DOHH2 (cell line): ENCODE measurements at regions not wholly inside any gene's neighbourhood (a gene's known extent, or its start where the extent isn't known, plus 50 kb on each side); places are given as distances from the start of the nearest gene placed in this dataset.

Experiments used
- H3F3A ChIP-seq: fragments of 200-600 bp; sonication (generic), shearing (Covaris generic); 2 replicates; pipeline ENCODE4 v1.6.0; 2016; ENCODE audit warnings: antibody characterized with exemption, mild to moderate bottlenecking; ENCODE audit not compliant: control insufficient read depth, insufficient read depth
- H3K27ac ChIP-seq: fragments of 200-600 bp; sonication (generic); 2 replicates; pipeline ENCODE4 v1.5.1; 2014; ENCODE audit warnings: low read depth, mild to moderate bottlenecking, low read length, moderate library complexity
- H3K27me3 ChIP-seq: fragments of 200-600 bp; sonication (generic); 2 replicates; pipeline ENCODE4 v1.6.1; 2014; ENCODE audit warnings: mild to moderate bottlenecking, low read length, mixed read lengths; ENCODE audit not compliant: control insufficient read depth
- H3K36me3 ChIP-seq: fragments of 200-600 bp; sonication (generic); 2 replicates; pipeline ENCODE4 v1.6.1; 2014; ENCODE audit warnings: mild to moderate bottlenecking, low read length, moderate library complexity, mixed read lengths; ENCODE audit not compliant: control insufficient read depth
- H3K4me1 ChIP-seq: fragments of 200-600 bp; sonication (generic); 2 replicates; pipeline ENCODE4 v1.6.1; 2014; ENCODE audit warnings: mild to moderate bottlenecking, low read length, mixed read lengths; ENCODE audit not compliant: control insufficient read depth
- H3K4me2 ChIP-seq: fragments of 200-600 bp; sonication (generic); 2 replicates; pipeline ENCODE4 v1.6.0; 2014; ENCODE audit warnings: mild to moderate bottlenecking, low read length, moderate library complexity
- H3K4me3 ChIP-seq: fragments of 200-600 bp; sonication (generic); 2 replicates; pipeline ENCODE4 v1.5.1; 2014; ENCODE audit warnings: mild to moderate bottlenecking, low read length, mixed read lengths
- H3K79me2 ChIP-seq: fragments of 200-600 bp; sonication (generic); 2 replicates; pipeline ENCODE4 v1.6.1; 2014; ENCODE audit warnings: mild to moderate bottlenecking, low read length, mixed read lengths; ENCODE audit not compliant: control insufficient read depth
- H3K9me2 ChIP-seq: fragments of 200-600 bp; sonication (generic); replicated peaks from 2 replicates; pipeline ENCODE4 v1.6.1; 2014; ENCODE audit warnings: mild to moderate bottlenecking, low read length, mixed read lengths; ENCODE audit not compliant: control insufficient read depth
- H3K9me3 ChIP-seq: fragments of 200-600 bp; sonication (generic); 2 replicates; pipeline ENCODE4 v1.6.1; 2014; ENCODE audit warnings: antibody characterized with exemption, low read length, mixed read lengths; ENCODE audit not compliant: control insufficient read depth, insufficient read depth
- H4K20me1 ChIP-seq: fragments of 200-600 bp; sonication (generic); 2 replicates; pipeline ENCODE4 v1.6.0; 2014; ENCODE audit warnings: low read depth, mild to moderate bottlenecking, antibody characterized with exemption, low read length, moderate library complexity; ENCODE audit not compliant: control insufficient read depth, insufficient read depth
- EZH2phosphoT487 ChIP-seq: fragments of 200-600 bp; sonication (generic); IDR thresholded peaks from 2 replicates; pipeline ENCODE4 v1.6.1; 2017; ENCODE audit warnings: borderline replicate concordance, mild to moderate bottlenecking, antibody characterized with exemption, low read length, moderate library complexity, mixed read lengths
- TF ChIP-seq, protein P1 (sequence below): fragments of 200-600 bp; sonication (generic); IDR thresholded peaks from one replicate; pipeline ENCODE4 v1.5.1; 2014; ENCODE audit warnings: antibody characterized with exemption, mild to moderate bottlenecking, low read depth, low read length; ENCODE audit not compliant: poor library complexity, severe bottlenecking

DNA sequence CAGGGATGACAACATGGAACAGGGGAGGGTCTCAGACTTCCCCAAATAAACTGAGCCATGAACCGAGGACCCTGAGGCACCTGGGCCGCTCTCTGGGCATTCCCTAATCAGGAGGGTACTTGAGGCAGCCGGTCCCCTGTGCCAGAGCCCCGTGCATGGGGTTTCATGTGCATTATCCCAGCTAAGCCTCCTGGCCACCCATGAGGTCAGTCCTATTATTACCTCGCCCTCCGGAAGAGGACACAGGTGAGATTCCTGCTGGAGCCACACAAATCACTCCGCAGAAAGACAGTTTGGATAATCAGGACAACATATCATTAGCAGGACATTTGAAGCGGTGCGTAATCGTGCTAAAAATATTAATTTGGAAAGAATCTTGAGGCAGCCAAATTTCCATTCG lies 274.0 kb downstream of the PARN start:
- Histone ChIP-seq H3K27ac (peak overlapping the region; percentile 97), H3K4me2 (peak overlapping the region; percentile 32; the same call in 1 of the 2 replicates), H3F3A (peaks cover 26% of the 10 kb centered on the region), H3K4me1 (peaks cover 67% of the 10 kb centered on the region), H3K4me3 (peak overlapping the region; percentile 30; the same call in 1 of the 2 replicates), H3K9me3 (no peaks in the 10 kb centered on the region), H3K79me2 (no peaks in the 10 kb centered on the region), H3K27me3 (no peaks in the 10 kb centered on the region), H4K20me1 (no peaks in the 10 kb centered on the region), H3K36me3 (peaks cover 3% of the 10 kb centered on the region; the same call in 1 of the 2 replicates), H3K9me2 (no peaks in the 10 kb centered on the region)
- TF ChIP-seq, protein P1, sequence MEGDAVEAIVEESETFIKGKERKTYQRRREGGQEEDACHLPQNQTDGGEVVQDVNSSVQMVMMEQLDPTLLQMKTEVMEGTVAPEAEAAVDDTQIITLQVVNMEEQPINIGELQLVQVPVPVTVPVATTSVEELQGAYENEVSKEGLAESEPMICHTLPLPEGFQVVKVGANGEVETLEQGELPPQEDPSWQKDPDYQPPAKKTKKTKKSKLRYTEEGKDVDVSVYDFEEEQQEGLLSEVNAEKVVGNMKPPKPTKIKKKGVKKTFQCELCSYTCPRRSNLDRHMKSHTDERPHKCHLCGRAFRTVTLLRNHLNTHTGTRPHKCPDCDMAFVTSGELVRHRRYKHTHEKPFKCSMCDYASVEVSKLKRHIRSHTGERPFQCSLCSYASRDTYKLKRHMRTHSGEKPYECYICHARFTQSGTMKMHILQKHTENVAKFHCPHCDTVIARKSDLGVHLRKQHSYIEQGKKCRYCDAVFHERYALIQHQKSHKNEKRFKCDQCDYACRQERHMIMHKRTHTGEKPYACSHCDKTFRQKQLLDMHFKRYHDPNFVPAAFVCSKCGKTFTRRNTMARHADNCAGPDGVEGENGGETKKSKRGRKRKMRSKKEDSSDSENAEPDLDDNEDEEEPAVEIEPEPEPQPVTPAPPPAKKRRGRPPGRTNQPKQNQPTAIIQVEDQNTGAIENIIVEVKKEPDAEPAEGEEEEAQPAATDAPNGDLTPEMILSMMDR, result no peak
- no peak for TF ChIP-seq EZH2phosphoT487

DNA sequence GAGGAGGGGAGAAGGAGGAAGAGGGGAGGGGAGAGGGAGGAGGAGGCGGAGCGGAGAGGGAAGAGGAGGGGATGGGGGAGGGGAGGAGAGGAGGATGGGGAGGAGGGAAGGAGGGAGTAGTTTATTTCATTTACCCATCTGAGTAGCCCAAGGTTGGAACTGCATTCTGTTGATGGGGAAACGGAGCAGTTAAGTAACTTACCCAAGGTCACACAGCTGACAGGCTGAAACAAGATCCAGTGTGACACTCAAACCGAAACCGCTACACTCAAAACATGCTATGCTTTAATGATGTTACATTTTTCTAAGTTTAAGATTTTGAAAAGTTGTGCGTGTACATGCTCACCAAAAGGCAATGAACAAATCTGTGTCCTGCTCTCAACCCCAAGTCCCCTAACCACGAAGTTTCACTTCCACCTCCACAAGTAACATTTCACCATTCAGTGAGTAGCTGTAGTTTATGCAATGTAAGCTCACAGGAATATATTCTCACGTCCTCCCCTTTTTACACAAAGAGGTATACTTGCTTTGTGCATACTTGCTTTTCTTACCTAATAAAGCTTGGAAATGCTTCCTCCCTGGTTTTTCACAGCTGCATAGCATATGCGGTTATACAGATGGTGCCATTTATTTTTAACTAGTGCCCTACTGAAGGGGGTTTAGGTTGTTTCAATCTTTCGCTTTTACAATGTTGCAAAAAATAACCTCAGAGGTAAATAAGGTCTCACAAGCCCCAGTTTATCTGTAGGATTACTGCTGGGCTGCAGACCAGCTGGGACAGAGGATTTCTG lies 275.3 kb downstream of the PARN start:
- H3K27ac ChIP-seq, result peak overlapping the region; percentile 97
- no peaks in the 10 kb centered on the region for H3K27me3 ChIP-seq
- peaks cover 26% of the 10 kb centered on the region for H3F3A ChIP-seq
- H3K9me2 ChIP-seq, result no peaks in the 10 kb centered on the region
- H3K79me2 ChIP-seq, result no peaks in the 10 kb centered on the region
- no peak for TF ChIP-seq EZH2phosphoT487
- TF ChIP-seq, protein P1, result no peak
- H4K20me1 ChIP-seq, result no peaks in the 10 kb centered on the region
- peak overlapping the region; percentile 60 for H3K4me3 ChIP-seq
- H3K4me1 ChIP-seq, result peaks cover 72% of the 10 kb centered on the region
- no peaks in the 10 kb centered on the region for H3K9me3 ChIP-seq
- peaks cover 3% of the 10 kb centered on the region; the same call in 1 of the 2 replicates for H3K36me3 ChIP-seq
- peak overlapping the region; percentile 82 for H3K4me2 ChIP-seq

DNA sequence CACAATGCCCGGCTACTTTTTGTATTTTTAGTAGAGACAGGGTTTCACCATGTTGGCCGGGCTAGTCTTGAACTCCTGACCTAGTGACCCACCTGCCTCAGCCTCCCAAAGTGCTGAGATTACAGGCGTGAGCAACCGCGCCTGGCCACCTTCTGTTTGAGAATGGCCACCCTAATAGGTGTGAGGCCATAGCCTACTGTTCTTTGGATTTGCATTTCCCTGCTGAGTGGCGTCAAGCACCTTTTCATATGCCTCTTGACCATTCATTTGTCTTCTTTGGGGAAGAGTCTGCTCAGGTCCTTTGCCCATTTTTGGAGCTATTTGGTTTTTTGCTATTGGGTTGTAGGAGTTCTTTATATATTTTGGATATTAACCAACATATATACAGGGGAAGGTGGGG lies 276.7 kb downstream of the PARN start:
- Histone ChIP-seq H3K4me3 (no peak overlapping the region), H3K79me2 (no peaks in the 10 kb centered on the region), H3K9me3 (no peaks in the 10 kb centered on the region), H4K20me1 (no peaks in the 10 kb centered on the region), H3K4me2 (no peak overlapping the region), H3K27ac (no peak overlapping the region; the same call in 1 of the 2 replicates), H3K27me3 (no peaks in the 10 kb centered on the region), H3K4me1 (peaks cover 60% of the 10 kb centered on the region), H3K36me3 (peaks cover 3% of the 10 kb centered on the region; the same call in 1 of the 2 replicates), H3K9me2 (no peaks in the 10 kb centered on the region), H3F3A (peaks cover 26% of the 10 kb centered on the region)
- no peak for TF ChIP-seq EZH2phosphoT487
- TF ChIP-seq, protein P1, result no peak
